GM12892 (cell line): ENCODE measurements at regions not wholly inside any gene's neighbourhood (a gene's known extent, or its start where the extent isn't known, plus 50 kb on each side); places are given as distances from the start of the nearest gene placed in this dataset.
"Not testable (repeated sequence)": the region's sequence is repeated elsewhere in the genome, so short reads cannot be mapped to it uniquely, and the experiment has no call there.

Source experiments
- POLR2A ChIP-seq: IDR thresholded peaks from 2 replicates; pipeline ENCODE4 v1.6.1; 2011; ENCODE audit warnings: low read depth, low read length, control low read depth
- POLR2AphosphoS5 ChIP-seq: IDR thresholded peaks from 2 replicates; pipeline ENCODE4 v1.6.1; 2011; ENCODE audit warnings: low read depth, low read length, control low read depth

- TF ChIP-seq POLR2A, POLR2AphosphoS5: not testable (repeated sequence)
Measured at GRCh38 chr6:57898850-57899249, 581.4 kb downstream of the PRIM2 start.
